Common myeloid progenitor, CD34-positive (primary cell): ENCODE measurements at regions not wholly inside any gene's neighbourhood (a gene's known extent, or its start where the extent isn't known, plus 50 kb on each side); places are given as distances from the start of the nearest gene placed in this dataset.
"Not testable (repeated sequence)": the region's sequence is repeated elsewhere in the genome, so short reads cannot be mapped to it uniquely, and the experiment has no call there.

Experiments used
- CTCF ChIA-PET: fragments of 350-600 bp; sonication (Branson Sonifier 250); formaldehyde crosslinking; loops from one replicate; lab custom pipeline; 2021; ENCODE audit warnings: antibody characterized with exemption; lab: Charles Lee
- POLR2A ChIA-PET: fragments of 350-600 bp; sonication (Branson Sonifier 250); formaldehyde crosslinking; loops from one replicate; lab custom pipeline; 2021; ENCODE audit warnings: antibody characterized with exemption; lab: Charles Lee
- DNase-seq, 3 donors: peaks; one replicate each; pipeline versions ENCODE4 v3.0.0 to v3.0.0-alpha.2; 2013
- H3K27ac ChIP-seq, 2 experiments: 1 replicate in 1 of 2; 2 replicates in 1 of 2; pipeline ENCODE4 v1.7.0; 2013; ENCODE audit warnings: inconsistent platforms in 2 of 2, low read length in 2 of 2, mild to moderate bottlenecking in 2 of 2, low read depth in 1 of 2, moderate library complexity in 1 of 2; ENCODE audit not compliant: severe bottlenecking in 2 of 2, insufficient read depth in 1 of 2, poor library complexity in 1 of 2
- H3K27me3 ChIP-seq, 5 experiments: replicated peaks in 2 of 5; 1 replicate in 3 of 5; 2 replicates in 2 of 5; pipeline versions ENCODE4 v1.6.1 to v1.7.0; 2013; ENCODE audit warnings: low read length in 4 of 5, mild to moderate bottlenecking in 2 of 5, moderate library complexity in 2 of 5, inconsistent platforms in 1 of 5; ENCODE audit not compliant: insufficient read depth in 5 of 5, control insufficient read depth in 4 of 5
- H3K36me3 ChIP-seq, 4 experiments: 1 replicate in 2 of 4; 2 replicates in 2 of 4; pipeline versions ENCODE4 v1.6.1 to v1.7.0; 2013; ENCODE audit warnings: low read length in 3 of 4, control low read depth in 1 of 4, mild to moderate bottlenecking in 1 of 4; ENCODE audit not compliant: control insufficient read depth in 4 of 4, insufficient read depth in 4 of 4
- H3K4me1 ChIP-seq, 4 experiments: 1 replicate in 3 of 4; 2 replicates in 1 of 4; pipeline versions ENCODE4 v1.6.1 to v1.7.1; 2013; ENCODE audit warnings: low read length in 3 of 4, mild to moderate bottlenecking in 3 of 4, control low read depth in 1 of 4, inconsistent platforms in 1 of 4, moderate library complexity in 1 of 4; ENCODE audit not compliant: control insufficient read depth in 4 of 4, insufficient read depth in 4 of 4; ENCODE audit errors: control extremely low read depth in 1 of 4
- H3K4me3 ChIP-seq, 7 experiments: 1 replicate in 4 of 7; 2 replicates in 3 of 7; pipeline versions ENCODE4 v1.5.1 to v1.7.0; 2013; ENCODE audit warnings: mild to moderate bottlenecking in 7 of 7, low read length in 6 of 7, moderate library complexity in 6 of 7, inconsistent platforms in 2 of 7, low read depth in 2 of 7, control low read depth in 1 of 7; ENCODE audit not compliant: insufficient read depth in 4 of 7, control insufficient read depth in 1 of 7; ENCODE audit errors: extremely low read depth in 1 of 7
- H3K9me3 ChIP-seq, 5 experiments: 1 replicate in 4 of 5; 2 replicates in 1 of 5; pipeline versions ENCODE4 v1.6.1 to v1.7.1; 2013; ENCODE audit warnings: low read length in 4 of 5, mild to moderate bottlenecking in 2 of 5, inconsistent platforms in 1 of 5, low read depth in 1 of 5, moderate library complexity in 1 of 5; ENCODE audit not compliant: control insufficient read depth in 4 of 5, insufficient read depth in 2 of 5; ENCODE audit errors: control extremely low read depth in 1 of 5
- WGBS: methylation state at CpG from one replicate; pipeline ENCODE4 v1.1.5; 2013; ENCODE audit not compliant: insufficient coverage; 5-methylcytosine and 5-hydroxymethylcytosine counted together

DNA sequence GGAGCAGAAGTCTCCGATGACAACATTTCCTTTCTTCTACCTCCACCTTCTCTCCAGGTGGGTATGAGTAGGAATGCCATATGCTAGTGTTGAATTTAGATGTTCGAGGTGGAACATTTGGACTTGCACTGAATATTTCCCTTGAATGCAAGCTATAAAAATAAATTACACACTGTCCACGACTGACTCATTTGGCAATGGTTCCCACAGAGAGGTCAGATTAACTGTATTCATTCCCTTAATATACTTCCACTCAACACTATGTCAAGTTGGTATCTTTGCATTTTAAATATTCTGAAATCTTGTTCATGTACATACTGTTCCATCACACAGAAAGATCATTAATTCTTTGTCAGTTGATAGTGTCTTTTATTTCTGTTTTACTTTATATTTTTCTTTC is 222.6 kb upstream of the PIK3R1 start:
- ChIA-PET POLR2A (no interaction called here), CTCF (no interaction called here)
- 100% methylated on average over 1 of the region's 3 CpGs for WGBS
- Histone ChIP-seq H3K27ac (no peak overlapping the region), H3K27me3 (no peaks in the 10 kb centered on the region), H3K9me3 (no peaks in the 10 kb centered on the region), H3K4me1 (no peaks in the 10 kb centered on the region), H3K4me3 (no peak overlapping the region), H3K36me3 (no peaks in the 10 kb centered on the region)
- DNase-seq, result no peak

DNA sequence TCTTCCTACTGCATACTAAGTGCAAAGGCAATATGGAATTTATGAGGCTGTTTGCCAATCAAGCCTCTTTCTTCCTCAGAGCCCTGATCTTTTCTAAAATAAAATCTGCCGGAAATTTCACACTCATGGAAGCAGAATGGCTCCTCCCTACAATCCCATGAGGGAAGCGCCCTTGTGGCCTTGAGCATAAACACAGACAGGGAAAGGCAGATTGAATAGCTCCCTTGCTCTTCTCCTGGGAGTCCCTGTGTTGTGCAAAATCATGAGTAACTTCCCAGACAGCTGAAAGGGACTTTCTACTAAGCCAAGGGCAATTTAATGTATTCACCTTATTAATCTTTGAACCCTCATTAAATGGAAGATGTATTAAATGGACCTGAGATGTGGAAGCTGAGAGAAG is 226.1 kb upstream of the PIK3R1 start:
- DNase-seq, result no peak
- 100% methylated on average over 2 of the region's 2 CpGs for WGBS

DNA sequence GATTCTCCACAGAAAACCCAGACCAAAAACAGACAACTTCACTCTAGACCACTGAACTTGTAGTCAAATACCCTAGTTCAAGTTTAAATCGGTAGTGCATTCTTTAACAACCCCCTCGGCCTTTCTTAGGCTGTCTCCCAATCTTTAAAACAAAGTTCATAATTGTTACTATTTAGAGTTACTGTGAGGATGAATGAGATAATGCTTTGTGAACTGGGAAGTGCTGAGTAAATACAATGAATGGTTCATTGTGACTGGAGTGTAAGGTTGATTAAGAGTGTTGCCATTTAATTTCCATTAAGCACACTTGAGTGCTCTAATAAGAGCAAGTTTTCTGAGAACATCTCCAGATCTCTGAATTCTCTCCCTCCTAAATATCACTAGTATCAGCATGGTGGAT is 228.8 kb upstream of the PIK3R1 start:
- no peak overlapping the region for H3K4me3 ChIP-seq
- H3K9me3 ChIP-seq, result no peaks in the 10 kb centered on the region
- H3K27ac ChIP-seq, result no peak overlapping the region
- ChIA-PET CTCF (no interaction called here), POLR2A (no interaction called here)
- WGBS, result no CpG with 5 or more reads among the region's 2 CpGs
- no peaks in the 10 kb centered on the region for H3K36me3 ChIP-seq
- H3K27me3 ChIP-seq, result no peaks in the 10 kb centered on the region
- H3K4me1 ChIP-seq, result peaks cover 0 to 14% (median 6%) of the 10 kb centered on the region in 4 experiments
- DNase-seq, result no peak

More for the DNA sequence above, 226.1 kb upstream of the PIK3R1 start:
- no peaks in the 10 kb centered on the region for H3K36me3 ChIP-seq
- no peak overlapping the region for H3K27ac ChIP-seq
- no peaks in the 10 kb centered on the region for H3K9me3 ChIP-seq
- H3K4me3 ChIP-seq, result no peak overlapping the region
- H3K4me1 ChIP-seq, result no peaks in the 10 kb centered on the region
- ChIA-PET CTCF (interaction anchor here (0.9 kb wide), 1 partner anchor 8 kb away, joined by 3 read pairs; no protein-coding TSS in a partner anchor), POLR2A (no interaction called here)
- H3K27me3 ChIP-seq, result no peaks in the 10 kb centered on the region

DNA sequence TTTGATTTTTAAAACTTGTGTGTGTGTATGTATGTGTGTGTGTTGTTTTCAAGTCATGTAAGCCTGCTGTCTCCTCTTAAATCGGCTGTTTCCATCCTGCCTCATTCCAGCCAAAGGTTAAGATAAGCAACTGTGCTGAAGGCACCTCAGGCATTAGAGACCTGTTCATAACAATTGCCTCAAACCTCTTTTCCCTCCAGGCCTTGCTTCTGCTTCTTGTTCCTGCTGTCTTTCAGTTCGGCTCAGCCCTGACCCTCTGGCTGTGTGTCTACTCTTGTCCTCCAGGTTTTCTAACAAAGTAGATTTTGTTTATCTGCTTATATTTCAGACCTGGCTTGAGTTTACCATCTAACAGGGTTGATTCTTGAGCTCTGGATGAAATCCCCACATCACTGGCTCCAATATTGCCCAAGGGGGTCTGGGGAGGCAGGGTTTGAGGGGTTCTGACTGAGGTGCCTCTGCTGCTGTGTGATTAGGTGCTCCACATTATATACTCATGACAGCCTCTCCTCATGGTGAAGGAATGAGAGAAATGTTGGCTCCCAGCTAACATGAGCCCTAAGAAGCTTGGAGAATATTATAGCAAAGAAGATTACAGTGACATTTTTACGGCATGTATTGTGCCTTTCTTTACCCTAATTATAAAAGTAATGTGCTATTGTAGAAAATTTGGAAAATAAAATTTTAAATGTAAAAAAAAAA is 229.7 kb upstream of the PIK3R1 start:
- H3K27me3 ChIP-seq, result no peaks in the 10 kb centered on the region
- DNase-seq, result no peak
- peaks cover 0 to 14% (median 6%) of the 10 kb centered on the region in 4 experiments for H3K4me1 ChIP-seq
- POLR2A ChIA-PET, result no interaction called here
- CTCF ChIA-PET, result no interaction called here
- no peak overlapping the region for H3K27ac ChIP-seq
- H3K4me3 ChIP-seq, result no peak overlapping the region
- no peaks in the 10 kb centered on the region for H3K9me3 ChIP-seq
- WGBS, result 94% methylated on average over 2 of the region's 3 CpGs
- no peaks in the 10 kb centered on the region for H3K36me3 ChIP-seq

DNA sequence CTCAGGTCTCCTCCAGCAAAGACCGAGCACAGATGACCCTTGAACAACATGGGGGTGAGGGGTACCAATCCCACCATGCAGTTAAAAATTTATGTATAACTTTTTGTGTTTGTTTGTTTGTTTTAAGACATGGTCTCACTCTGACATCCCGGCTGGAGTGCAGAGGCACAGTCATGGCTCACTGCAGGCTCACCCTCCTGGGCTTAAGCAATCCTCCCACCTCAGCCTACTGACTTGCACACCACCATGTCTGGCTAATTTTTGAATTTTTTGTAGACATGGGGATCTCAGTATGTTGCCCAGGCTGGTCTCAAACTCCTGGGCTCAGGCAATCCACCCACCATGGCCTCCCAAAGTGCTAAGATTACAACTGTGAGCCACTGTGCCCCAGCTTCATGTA is 231.0 kb upstream of the PIK3R1 start:
- POLR2A ChIA-PET, result no interaction called here
- CTCF ChIA-PET, result no interaction called here
- no peaks in the 10 kb centered on the region for H3K9me3 ChIP-seq
- no peak overlapping the region for H3K4me3 ChIP-seq
- no peak overlapping the region for H3K27ac ChIP-seq
- DNase-seq, result no peak
- 80% methylated on average over 1 of the region's 2 CpGs for WGBS
- H3K27me3 ChIP-seq, result no peaks in the 10 kb centered on the region
- H3K36me3 ChIP-seq, result no peaks in the 10 kb centered on the region
- H3K4me1 ChIP-seq, result peaks cover 0 to 14% (median 6%) of the 10 kb centered on the region in 4 experiments

DNA sequence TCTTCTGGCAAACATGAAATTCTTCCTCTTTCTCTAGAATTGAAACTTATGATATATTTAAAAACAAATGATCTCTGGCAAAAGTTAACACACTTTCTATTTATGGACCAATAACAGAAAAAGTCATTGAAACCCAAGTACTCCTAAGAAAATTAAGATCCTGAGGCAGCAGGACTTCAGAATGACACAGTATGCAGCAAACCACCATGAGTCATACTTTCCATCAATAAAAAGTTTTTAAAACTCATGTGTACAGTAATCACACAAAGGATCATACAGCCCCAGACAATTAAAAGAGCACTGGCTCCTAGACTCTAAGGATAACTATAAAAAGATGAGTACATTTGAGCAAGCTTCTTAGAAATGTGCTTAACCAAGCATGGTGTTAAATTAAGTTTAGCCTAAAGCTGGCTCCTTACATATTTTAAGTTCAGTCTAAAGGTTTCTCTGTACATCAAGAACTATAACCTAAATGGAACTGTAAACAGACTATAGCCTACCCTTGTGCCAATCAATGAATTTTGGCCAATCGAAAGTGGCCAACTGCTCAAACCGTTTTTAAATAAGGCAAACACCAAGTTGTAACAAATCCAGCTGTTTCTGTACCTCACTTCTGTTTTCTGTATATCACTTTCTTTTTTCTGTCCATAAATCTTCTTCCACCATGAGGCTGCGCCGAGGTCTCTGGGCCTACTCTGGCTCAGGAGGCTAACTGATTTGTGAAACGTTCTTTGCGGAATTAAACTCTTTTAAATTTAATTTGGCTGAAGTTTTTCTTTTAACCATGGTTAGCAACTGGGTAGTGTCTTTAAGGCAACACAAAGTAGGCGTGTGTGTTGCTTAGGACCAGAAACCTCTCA is 232.1 kb upstream of the PIK3R1 start:
- DNase-seq, result peak; percentile 47 to 91 (median 86)
- no peaks in the 10 kb centered on the region for H3K27me3 ChIP-seq
- 31% methylated on average over 4 of the region's 7 CpGs for WGBS
- ChIA-PET POLR2A (no interaction called here), CTCF (no interaction called here)
- peak overlapping the region in 1 of 2 experiments; percentile 16 for H3K27ac ChIP-seq
- peaks cover 0 to 14% (median 6%) of the 10 kb centered on the region in 4 experiments for H3K4me1 ChIP-seq
- H3K4me3 ChIP-seq, result no peak overlapping the region
- no peaks in the 10 kb centered on the region for H3K36me3 ChIP-seq
- no peaks in the 10 kb centered on the region for H3K9me3 ChIP-seq

DNA sequence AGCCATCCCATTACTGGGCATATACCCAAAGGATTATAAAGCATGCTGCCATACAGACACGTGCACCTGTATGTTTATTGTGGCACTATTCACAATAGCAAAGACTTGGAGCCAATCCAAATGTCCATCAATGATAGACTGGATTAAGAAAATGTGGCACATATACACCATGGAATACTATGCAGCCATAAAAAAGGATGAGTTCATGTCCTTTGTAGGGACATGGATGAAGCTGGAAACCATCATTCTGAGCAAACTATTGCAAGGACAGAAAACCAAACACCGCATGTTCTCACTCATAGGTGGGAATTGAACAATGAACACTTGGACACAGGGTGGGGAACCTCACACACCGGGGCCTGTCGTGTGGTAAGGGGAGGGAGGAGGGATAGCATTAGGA is 233.4 kb upstream of the PIK3R1 start:
- POLR2A ChIA-PET, H3K36me3 ChIP-seq, DNase-seq, H3K9me3 ChIP-seq, H3K27me3 ChIP-seq, H3K4me3 ChIP-seq, CTCF ChIA-PET, H3K27ac ChIP-seq: not testable (repeated sequence)
- no CpG with 5 or more reads among the region's 4 CpGs for WGBS
- peaks cover 7 to 21% (median 11%) of the 10 kb centered on the region in 4 experiments for H3K4me1 ChIP-seq
